ENCODE measurements at regions not wholly inside any gene's neighbourhood (a gene's known extent, or its start where the extent isn't known, plus 50 kb on each side); places are given as distances from the start of the nearest gene placed in this dataset.

- no peaks in the 10 kb centered on the region for H3K27me3 ChIP-seq (ENCODE audit: insufficient read depth, low read length)
- H3K4ac ChIP-seq (ENCODE audit: low read depth, low read length), result no peak overlapping the region
- H4K91ac ChIP-seq (ENCODE audit: insufficient read length, low read depth, low read length), result no peak overlapping the region
- no peak overlapping the region for H2BK20ac ChIP-seq (ENCODE audit: low read depth, low read length, poor library complexity, severe bottlenecking)
- no peaks in the 10 kb centered on the region for H3K4me1 ChIP-seq (ENCODE audit: insufficient read depth, low read length)
- no peak overlapping the region for H2BK15ac ChIP-seq (ENCODE audit: low read depth, low read length)
- no peak overlapping the region for H3K27ac ChIP-seq (ENCODE audit: insufficient read length, low read depth, low read length)
- TF ChIP-seq CTCF (conservative IDR thresholded peaks at IDR 0.05), result no peak
- no peaks in the 10 kb centered on the region for H3K79me1 ChIP-seq (ENCODE audit: insufficient read depth, low read depth, low read length, poor library complexity, severe bottlenecking)
- no peak overlapping the region for H2BK120ac ChIP-seq (ENCODE audit: low read depth, low read length, poor library complexity, severe bottlenecking)
- H3K9ac ChIP-seq (ENCODE audit: extremely low read depth, insufficient read length, low read length), result no peak overlapping the region
- no peaks in the 10 kb centered on the region for H4K20me1 ChIP-seq (ENCODE audit: control insufficient read depth, insufficient read depth, insufficient read length)
- no peaks in the 10 kb centered on the region for H3K9me3 ChIP-seq (ENCODE audit: control insufficient read depth, low read depth, low read length)
- H2BK5ac ChIP-seq (ENCODE audit: insufficient read length, low read length), result no peak overlapping the region
- peaks cover 0 to 4% of the 10 kb centered on the region in 2 experiments; a peak in 2 of 5 replicates for H3K9me3 Mint-ChIP-seq
- no CpG with 5 or more reads among the region's 4 CpGs for WGBS (ENCODE audit: extremely low coverage, insufficient read length, low lambda C conversion rate)
- H3K36me3 Mint-ChIP-seq (ENCODE audit: insufficient read depth in 1 of 3, low read depth in 3 of 3), result no peaks in the 10 kb centered on the region; a peak in 1 of 7 replicates
- peaks cover 11% of the 10 kb centered on the region in 2 experiments for H3K4me1 Mint-ChIP-seq
- no peak overlapping the region for H2AFZ ChIP-seq (ENCODE audit: low read length)
- no peak overlapping the region for H2AK5ac ChIP-seq (ENCODE audit: insufficient read length, low read length)
- H3T11ph ChIP-seq (ENCODE audit: low read length), result no peak overlapping the region
- H3K56ac ChIP-seq (ENCODE audit: insufficient read length, low read depth, low read length), result no peak overlapping the region
- H3K4me3 Mint-ChIP-seq, result no peak overlapping the region
- no peak overlapping the region for H3K27ac Mint-ChIP-seq
- no peaks in the 10 kb centered on the region for H3K79me2 ChIP-seq (ENCODE audit: insufficient read depth, low read length)
- H3K18ac ChIP-seq (ENCODE audit: insufficient read length, low read depth, low read length), result no peak overlapping the region
- no peak overlapping the region for H2BK12ac ChIP-seq (ENCODE audit: insufficient read length, low read depth, low read length)
- H3K27me3 Mint-ChIP-seq (ENCODE audit: low read depth), result no peaks in the 10 kb centered on the region; the same call in 1 of the 2 replicates
- H4K8ac ChIP-seq (replicated peaks; ENCODE audit: insufficient read length, low read depth, low read length), result no peak overlapping the region
- no peak for DNase-seq
- no peak overlapping the region for H3K4me2 ChIP-seq (ENCODE audit: insufficient read depth, insufficient read length, low read length)
- no peak overlapping the region for H3K23ac ChIP-seq (ENCODE audit: insufficient read length, low read depth, low read length)
- H3K23me2 ChIP-seq (ENCODE audit: insufficient read length, low read depth, low read length, poor library complexity, severe bottlenecking), result no peaks in the 10 kb centered on the region
- no peak overlapping the region for H3K14ac ChIP-seq (ENCODE audit: insufficient read depth, low read length)
- no peak overlapping the region for H4K5ac ChIP-seq (ENCODE audit: insufficient read length, low read depth, low read length)
Observed at GRCh38 chr7:36057323-36057722, 95.7 kb upstream of the EEPD1 start.
